IMR-90 (cell line): ENCODE measurements at regions not wholly inside any gene's neighbourhood (a gene's known extent, or its start where the extent isn't known, plus 50 kb on each side); places are given as distances from the start of the nearest gene placed in this dataset.

Experiments
- ATAC-seq: fragments of 200-7000 bp; cut with Tn5 transposase; 2 replicates; pipeline ENCODE4 v1.9.1; 2020; ENCODE audit warnings: low read depth, mild to moderate bottlenecking, moderate library complexity
- BruUV-seq: library from RNA; stranded (reverse); fragments of 400-500 nt; replicated peaks from 2 replicates; lab custom pipeline; 2021; lab: Mats Ljungman, UMichigan
- CTCF ChIA-PET: fragments of 300-600 bp; formaldehyde crosslinking; extraction: SDS; loops from one replicate; lab custom pipeline; 2021; ENCODE audit warnings: antibody characterized with exemption; lab: Yijun Ruan, JAX
- POLR2A ChIA-PET: fragments of 300-600 bp; sonication (Branson Sonifier 250); formaldehyde crosslinking; loops from one replicate; lab custom pipeline; 2022; ENCODE audit warnings: antibody characterized with exemption; ENCODE audit not compliant: unreplicated experiment; lab: Charles Lee
- DNase-seq: peaks from one replicate; pipeline ENCODE4 v3.0.0; 2013
- H2AFZ ChIP-seq: replicated peaks from 2 replicates; pipeline ENCODE3; 2013; ENCODE audit warnings: low read length, mild to moderate bottlenecking; ENCODE audit not compliant: poor library complexity
- H2AK5ac ChIP-seq: 2 replicates; pipeline ENCODE4 v1.6.1; 2013; ENCODE audit warnings: low read depth, low read length, inconsistent platforms
- H2AK9ac ChIP-seq: replicated peaks from 2 replicates; pipeline ENCODE3; 2013; ENCODE audit warnings: mild to moderate bottlenecking, low read depth, low read length, moderate library complexity; ENCODE audit not compliant: poor library complexity
- H2BK120ac ChIP-seq: 2 replicates; pipeline ENCODE4 v1.6.1; 2013; ENCODE audit warnings: low read depth, low read length, inconsistent platforms
- H2BK15ac ChIP-seq: 3 replicates; pipeline ENCODE4 v1.6.1; 2013; ENCODE audit warnings: low read depth, low read length, inconsistent platforms
- H2BK20ac ChIP-seq: 2 replicates; pipeline ENCODE4 v1.6.1; 2013; ENCODE audit warnings: low read depth, mild to moderate bottlenecking, inconsistent platforms, low read length, moderate library complexity
- H2BK5ac ChIP-seq: 2 replicates; pipeline ENCODE4 v1.6.1; 2013; ENCODE audit warnings: mild to moderate bottlenecking, low read depth, low read length, inconsistent platforms; ENCODE audit not compliant: poor library complexity, severe bottlenecking
- H3K14ac ChIP-seq: replicated peaks from 2 replicates; pipeline ENCODE4 v1.6.1; 2013; ENCODE audit warnings: low read depth, low read length, inconsistent platforms
- H3K18ac ChIP-seq: 2 replicates; pipeline ENCODE4 v1.6.1; 2013; ENCODE audit warnings: low read depth, low read length, control low read depth
- H3K23ac ChIP-seq: 2 replicates; pipeline ENCODE4 v1.6.1; 2013; ENCODE audit warnings: low read depth, low read length, inconsistent platforms
- H3K27ac ChIP-seq: 2 replicates; pipeline ENCODE4 v1.5.1; 2013; ENCODE audit warnings: mild to moderate bottlenecking, control low read depth, low read length; ENCODE audit not compliant: insufficient read depth
- H3K27me3 ChIP-seq: 2 replicates; pipeline ENCODE4 v1.6.1; 2013; ENCODE audit warnings: low read length; ENCODE audit not compliant: control insufficient read depth, insufficient read depth
- H3K36me3 ChIP-seq: 2 replicates; pipeline ENCODE4 v1.6.1; 2013; ENCODE audit warnings: low read length, mixed read lengths; ENCODE audit not compliant: control insufficient read depth, insufficient read depth
- H3K4ac ChIP-seq: 2 replicates; pipeline ENCODE4 v1.6.1; 2013; ENCODE audit warnings: low read depth, low read length, inconsistent platforms
- H3K4me1 ChIP-seq: 2 replicates; pipeline ENCODE4 v1.6.1; 2013; ENCODE audit warnings: low read length, mixed read lengths; ENCODE audit not compliant: control insufficient read depth, insufficient read depth
- H3K4me2 ChIP-seq: 2 replicates; pipeline ENCODE4 v1.6.1; 2013; ENCODE audit warnings: low read depth, mild to moderate bottlenecking, control low read depth, low read length, moderate library complexity
- H3K4me3 ChIP-seq: 2 replicates; pipeline ENCODE4 v1.5.1; 2013; ENCODE audit warnings: low read depth, mild to moderate bottlenecking, control low read depth, low read length, moderate library complexity; ENCODE audit not compliant: insufficient read depth
- H3K56ac ChIP-seq: 2 replicates; pipeline ENCODE4 v1.6.1; 2013; ENCODE audit warnings: low read length, inconsistent platforms; ENCODE audit not compliant: insufficient read depth; ENCODE audit errors: extremely low read depth
- H3K79me1 ChIP-seq, 2 experiments: 2 replicates each; pipeline ENCODE4 v1.6.1; 2013; ENCODE audit warnings: low read length in 2 of 2, inconsistent platforms in 1 of 2, low read depth in 1 of 2
- H3K9ac ChIP-seq: 2 replicates; pipeline ENCODE4 v1.6.1; 2013; ENCODE audit warnings: low read depth, low read length, control low read depth
- H3K9me1 ChIP-seq: 2 replicates; pipeline ENCODE4 v1.6.1; 2013; ENCODE audit warnings: low read length, inconsistent platforms; ENCODE audit not compliant: insufficient read depth
- H3K9me3 ChIP-seq: 2 replicates; pipeline ENCODE4 v1.6.1; 2013; ENCODE audit warnings: low read length; ENCODE audit not compliant: control insufficient read depth, insufficient read depth
- H4K20me1 ChIP-seq: 2 replicates; pipeline ENCODE4 v1.6.1; 2013; ENCODE audit warnings: low read length, inconsistent platforms; ENCODE audit not compliant: insufficient read depth
- H4K5ac ChIP-seq: 2 replicates; pipeline ENCODE4 v1.6.1; 2013; ENCODE audit warnings: mild to moderate bottlenecking, low read depth, low read length, control low read depth
- H4K8ac ChIP-seq, 2 experiments: 2 replicates each; pipeline ENCODE4 v1.6.1; 2013; ENCODE audit warnings: low read depth in 2 of 2, low read length in 2 of 2, control low read depth in 1 of 2, inconsistent platforms in 1 of 2
- H4K91ac ChIP-seq: 2 replicates; pipeline ENCODE4 v1.6.1; 2013; ENCODE audit warnings: low read depth, low read length, inconsistent platforms; ENCODE audit not compliant: insufficient read depth
- MAFK ChIP-seq: IDR thresholded peaks from 2 replicates; pipeline ENCODE4 v1.6.1; 2012; ENCODE audit warnings: low read depth, low read length, improper control_type of control experiment
- NFE2L2 ChIP-seq: fragments of 150-350 bp; IDR thresholded peaks from 2 replicates; pipeline ENCODE4 v1.6.1; 2016; ENCODE audit warnings: low read depth, mild to moderate bottlenecking, low read length
- WGBS, 2 experiments: methylation state at CpG; one replicate each; pipeline versions ENCODE4 v1.1.5 to v1.1.7; 2013; ENCODE audit warnings: missing lambda C conversion rate in 2 of 2; ENCODE audit not compliant: insufficient read length in 1 of 2; ENCODE audit errors: extremely low coverage in 2 of 2; 5-methylcytosine and 5-hydroxymethylcytosine counted together
- dilution Hi-C: fragments of 300-500 bp; cut with HindIII; formaldehyde crosslinking; loops from one replicate; pipeline ENCODE4 v1.14.3; 2018; ENCODE audit warnings: low sequenced_read_pairs; ENCODE audit not compliant: unreplicated experiment
- in situ Hi-C: fragments of 300-500 bp; cut with MboI; formaldehyde crosslinking; loops from 3 replicates; pipeline ENCODE4 v1.14.3; 2019; ENCODE audit warnings: low sequenced_read_pairs, inconsistent platforms, mixed read lengths
- intact Hi-C: fragments of 100-400 bp; cut with micrococcal nuclease; formaldehyde crosslinking; loops from 2 replicates; pipeline ENCODE4 v1.10.0; 2022
- TF ChIP-seq, protein P1 (sequence below): fragments of 150-350 bp; IDR thresholded peaks from 2 replicates; pipeline ENCODE4 v1.6.1; 2017; ENCODE audit warnings: mild to moderate bottlenecking, antibody characterized with exemption, low read length, low read depth

DNA sequence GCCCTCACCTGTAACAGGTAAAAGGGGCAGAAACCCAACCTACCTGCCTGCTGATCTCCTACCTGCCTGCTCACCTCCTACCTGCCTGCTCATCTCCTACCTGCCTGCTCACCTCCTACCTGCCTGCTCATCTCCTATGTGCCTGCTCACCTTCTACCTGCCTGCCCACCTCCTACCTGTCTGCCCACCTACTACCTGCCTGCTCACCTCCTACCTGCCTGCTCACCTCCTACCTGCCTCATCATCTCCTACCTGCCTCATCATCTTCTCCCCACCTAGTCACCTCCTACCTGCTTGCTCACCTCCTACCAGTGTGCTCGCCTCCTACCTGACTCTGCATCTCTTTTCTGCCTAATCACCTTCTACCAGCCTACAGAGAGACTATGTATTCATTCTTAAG lies 452.9 kb downstream of the MATN1 start:
- H3K4ac ChIP-seq = no peak overlapping the region
- H3K14ac ChIP-seq = no peak overlapping the region
- no CpG with 5 or more reads among the region's 1 CpG for WGBS, 2 experiments
- no peak overlapping the region for H2BK5ac ChIP-seq
- intact Hi-C loops = no loop called here
- H2BK15ac ChIP-seq = no peak overlapping the region
- H3K36me3 ChIP-seq = no peaks in the 10 kb centered on the region
- dilution Hi-C loops = no loop called here
- CTCF ChIA-PET = no interaction called here
- H3K4me2 ChIP-seq = no peak overlapping the region
- no peak for TF ChIP-seq NFE2L2
- TF ChIP-seq, protein P1, sequence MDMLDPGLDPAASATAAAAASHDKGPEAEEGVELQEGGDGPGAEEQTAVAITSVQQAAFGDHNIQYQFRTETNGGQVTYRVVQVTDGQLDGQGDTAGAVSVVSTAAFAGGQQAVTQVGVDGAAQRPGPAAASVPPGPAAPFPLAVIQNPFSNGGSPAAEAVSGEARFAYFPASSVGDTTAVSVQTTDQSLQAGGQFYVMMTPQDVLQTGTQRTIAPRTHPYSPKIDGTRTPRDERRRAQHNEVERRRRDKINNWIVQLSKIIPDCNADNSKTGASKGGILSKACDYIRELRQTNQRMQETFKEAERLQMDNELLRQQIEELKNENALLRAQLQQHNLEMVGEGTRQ = no peak
- TF ChIP-seq MAFK = no peak
- no TSS peak for BruUV-seq
- DNase-seq (no peak), ATAC-seq (no peak)
- no peak overlapping the region for H2AK5ac ChIP-seq
- no peak overlapping the region for H4K91ac ChIP-seq
- POLR2A ChIA-PET = no interaction called here
- H4K8ac ChIP-seq = no peak overlapping the region
- H2AFZ ChIP-seq = no peak overlapping the region
- no peak overlapping the region for H2AK9ac ChIP-seq
- H3K9me1 ChIP-seq = no peaks in the 10 kb centered on the region
- no peak overlapping the region for H3K4me3 ChIP-seq
- H3K9me3 ChIP-seq = no peaks in the 10 kb centered on the region
- H3K56ac ChIP-seq = no peak overlapping the region
- H4K5ac ChIP-seq = no peak overlapping the region
- H4K20me1 ChIP-seq = no peaks in the 10 kb centered on the region
- H3K9ac ChIP-seq = no peak overlapping the region
- in situ Hi-C loops = no loop called here
- no peaks in the 10 kb centered on the region for H3K79me1 ChIP-seq
- no peak overlapping the region for H3K27ac ChIP-seq
- no peak overlapping the region for H3K18ac ChIP-seq
- no peaks in the 10 kb centered on the region for H3K4me1 ChIP-seq
- no peak overlapping the region for H2BK120ac ChIP-seq
- H3K27me3 ChIP-seq = no peaks in the 10 kb centered on the region
- no peak overlapping the region for H3K23ac ChIP-seq
- H2BK20ac ChIP-seq = no peak overlapping the region
